Thoracic aorta (tissue), 2 donors: ENCODE measurements at regions not wholly inside any gene's neighbourhood (a gene's known extent, or its start where the extent isn't known, plus 50 kb on each side); places are given as distances from the start of the nearest gene placed in this dataset.

Experiments used
- ATAC-seq: fragments of 150-250 bp; one replicate; pipeline ENCODE4 v1.8.0; 2017; ENCODE audit warnings: low read depth; ENCODE audit not compliant: insufficient number of reproducible peaks, low FRiP score
- DNase-seq: peaks from one replicate; pipeline ENCODE4 v3.0.0-alpha.2; 2020; ENCODE audit warnings: low spot score
- H3K27ac ChIP-seq, 2 donors: fragments of 200-600 bp; sonication (generic); 1 replicate in 1 of 2; 2 replicates in 1 of 2; pipeline ENCODE4 v1.5.1; 2016; ENCODE audit warnings: mild to moderate bottlenecking in 2 of 2, moderate library complexity in 2 of 2
- H3K27me3 ChIP-seq: fragments of 200-600 bp; sonication (generic); replicated peaks from 2 replicates; pipeline ENCODE4 v1.6.0; 2016; ENCODE audit warnings: mild to moderate bottlenecking; ENCODE audit not compliant: insufficient read depth
- H3K36me3 ChIP-seq: fragments of 200-600 bp; sonication (generic); one replicate; pipeline ENCODE4 v1.5.1; 2016
- H3K4me1 ChIP-seq, 2 donors: fragments of 200-600 bp; sonication (generic); 1 replicate in 1 of 2; 2 replicates in 1 of 2; pipeline versions ENCODE4 v1.5.1 to v1.6.0; 2016; ENCODE audit warnings: low read depth in 2 of 2, mild to moderate bottlenecking in 1 of 2; ENCODE audit not compliant: control insufficient read depth in 1 of 2
- H3K4me3 ChIP-seq: fragments of 200-600 bp; sonication (generic); 2 replicates; pipeline ENCODE4 v1.5.1; 2016; ENCODE audit warnings: mild to moderate bottlenecking
- H3K9me3 ChIP-seq: fragments of 200-600 bp; sonication (generic); 2 replicates; pipeline ENCODE4 v1.5.1; 2016
- CTCF ChIP-seq: fragments of 200-600 bp; sonication (generic); IDR thresholded peaks from one replicate; pipeline ENCODE4 v1.5.1; 2019; ENCODE audit warnings: antibody characterized with exemption

- no peak for TF ChIP-seq CTCF
- no peak for ATAC-seq
These were observed 145.9 kb upstream of the ZNF608 start for GRCh38 chr5:124892185-124892848.

GRCh38 chr5:124894541-124894940 is 148.1 kb upstream of the ZNF608 start:
- ATAC-seq (no peak), DNase-seq (no peak)
- no peaks in the 10 kb centered on the region for H3K9me3 ChIP-seq
- no peak for TF ChIP-seq CTCF
- H3K4me3 ChIP-seq = no peak overlapping the region
- H3K36me3 ChIP-seq = no peaks in the 10 kb centered on the region
- H3K27ac ChIP-seq = no peak overlapping the region
- peaks cover 3 to 4% of the 10 kb centered on the region in 2 donors for H3K4me1 ChIP-seq
- no peaks in the 10 kb centered on the region for H3K27me3 ChIP-seq

More at GRCh38 chr5:124892185-124892848, 145.9 kb upstream of the ZNF608 start:
- Histone ChIP-seq H3K27ac (no peak overlapping the region), H3K36me3 (no peaks in the 10 kb centered on the region), H3K4me3 (no peak overlapping the region), H3K9me3 (no peaks in the 10 kb centered on the region), H3K4me1 (peaks cover 8 to 11% of the 10 kb centered on the region in 2 donors), H3K27me3 (no peaks in the 10 kb centered on the region)
- no peak for DNase-seq

- Histone ChIP-seq H3K4me3 (no peak overlapping the region), H3K36me3 (no peaks in the 10 kb centered on the region), H3K27ac (no peak overlapping the region), H3K27me3 (no peaks in the 10 kb centered on the region), H3K4me1 (no peaks in the 10 kb centered on the region), H3K9me3 (no peaks in the 10 kb centered on the region)
- TF ChIP-seq CTCF = no peak
- ATAC-seq (no peak), DNase-seq (no peak)
These were observed 148.8 kb upstream of the ZNF608 start for GRCh38 chr5:124895236-124895635.

GRCh38 chr5:124901081-124901480 is 154.6 kb upstream of the ZNF608 start:
- no peaks in the 10 kb centered on the region for H3K9me3 ChIP-seq

More at GRCh38 chr5:124901081-124901480, 154.6 kb upstream of the ZNF608 start:
- Histone ChIP-seq H3K27ac (no peak overlapping the region), H3K36me3 (no peaks in the 10 kb centered on the region), H3K4me3 (no peak overlapping the region), H3K4me1 (peaks cover 13 to 21% of the 10 kb centered on the region in 2 donors), H3K27me3 (no peaks in the 10 kb centered on the region)
- TF ChIP-seq CTCF = no peak
- ATAC-seq (no peak), DNase-seq (no peak)
